ENCODE measurements at regions not wholly inside any gene's neighbourhood (a gene's known extent, or its start where the extent isn't known, plus 50 kb on each side); places are given as distances from the start of the nearest gene placed in this dataset.

GRCh38 chr9:95679874-95680273 lies 163.1 kb upstream of the PTCH1 start:
- Mint-ChIP-seq H3K27me3 (peaks cover 1% of the 10 kb centered on the region), H3K27ac (no peak overlapping the region), H3K4me1 (ENCODE audit: low read depth) (no peaks in the 10 kb centered on the region), H3K4me3 (no peak overlapping the region), H3K9me3 (peaks cover 26% of the 10 kb centered on the region), H3K36me3 (ENCODE audit: low read depth) (no peaks in the 10 kb centered on the region)
- intact Hi-C loops (cut with micrococcal nuclease), result no loop called here

- Mint-ChIP-seq H3K4me1 (ENCODE audit: low read depth) (no peaks in the 10 kb centered on the region), H3K27ac (no peak overlapping the region), H3K36me3 (ENCODE audit: low read depth) (no peaks in the 10 kb centered on the region), H3K27me3 (peaks cover 1% of the 10 kb centered on the region), H3K4me3 (no peak overlapping the region), H3K9me3 (peaks cover 26% of the 10 kb centered on the region)
- intact Hi-C loops (cut with micrococcal nuclease), result no loop called here
Observed at GRCh38 chr9:95678759-95679158, 162.0 kb upstream of the PTCH1 start.

DNA sequence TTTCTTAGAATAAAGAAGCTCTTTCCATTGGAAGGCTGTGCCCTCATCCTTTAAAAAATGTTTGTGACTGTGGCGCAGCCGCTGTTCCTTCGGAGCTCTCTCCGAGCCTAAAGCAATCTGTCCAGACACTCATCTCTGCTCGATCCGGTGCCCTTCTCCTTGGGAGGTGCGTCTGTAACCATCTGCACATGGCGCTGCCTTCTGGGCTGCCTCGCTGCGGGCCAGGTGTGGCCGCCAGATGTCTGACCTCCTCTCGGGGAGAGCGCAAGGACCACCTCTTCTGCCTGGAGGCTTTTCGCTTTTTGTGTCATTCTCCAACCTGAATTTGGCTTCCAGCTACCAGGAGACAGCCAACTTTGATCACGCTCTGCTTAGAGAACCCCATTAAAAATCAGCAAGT lies 153.4 kb upstream of the PTCH1 start:
- Mint-ChIP-seq H3K27me3 (peaks cover 7% of the 10 kb centered on the region), H3K4me1 (ENCODE audit: low read depth) (no peaks in the 10 kb centered on the region), H3K27ac (no peak overlapping the region), H3K9me3 (no peaks in the 10 kb centered on the region), H3K36me3 (ENCODE audit: low read depth) (no peaks in the 10 kb centered on the region), H3K4me3 (no peak overlapping the region)
- intact Hi-C loops (cut with micrococcal nuclease), result no loop called here

DNA sequence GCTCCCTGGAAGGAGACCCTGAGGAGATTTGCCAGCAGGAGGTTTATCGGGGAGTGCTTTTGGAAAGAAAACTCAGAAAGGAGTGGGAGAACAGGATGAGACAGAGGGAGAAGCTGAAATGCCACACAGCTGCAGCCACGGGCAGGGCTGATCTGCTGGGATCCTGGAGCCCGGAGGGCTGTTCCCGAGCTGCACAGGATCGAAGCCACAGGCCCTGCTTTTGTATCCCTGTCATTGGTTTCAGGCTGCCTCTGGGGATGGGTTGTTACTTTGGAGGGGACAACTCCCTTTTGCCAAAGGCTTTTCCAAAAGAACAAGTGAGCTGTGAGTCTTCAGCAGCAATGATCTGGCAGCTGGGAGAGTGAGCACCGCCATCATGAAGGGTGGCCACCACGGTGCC lies 152.5 kb upstream of the PTCH1 start:
- intact Hi-C loops (cut with micrococcal nuclease), result no loop called here

GRCh38 chr9:95667789-95668188 lies 151.0 kb upstream of the PTCH1 start:
- Mint-ChIP-seq H3K27me3 (peaks cover 7% of the 10 kb centered on the region), H3K9me3 (peaks cover 8% of the 10 kb centered on the region), H3K36me3 (ENCODE audit: low read depth) (no peaks in the 10 kb centered on the region), H3K27ac (no peak overlapping the region), H3K4me3 (no peak overlapping the region), H3K4me1 (ENCODE audit: low read depth) (no peaks in the 10 kb centered on the region)
- intact Hi-C loops (cut with micrococcal nuclease), result no loop called here

More for the DNA sequence above, 152.5 kb upstream of the PTCH1 start:
- Mint-ChIP-seq H3K27ac (no peak overlapping the region), H3K36me3 (ENCODE audit: low read depth) (no peaks in the 10 kb centered on the region), H3K27me3 (peaks cover 7% of the 10 kb centered on the region), H3K9me3 (peaks cover 8% of the 10 kb centered on the region), H3K4me3 (no peak overlapping the region), H3K4me1 (ENCODE audit: low read depth) (no peaks in the 10 kb centered on the region)

DNA sequence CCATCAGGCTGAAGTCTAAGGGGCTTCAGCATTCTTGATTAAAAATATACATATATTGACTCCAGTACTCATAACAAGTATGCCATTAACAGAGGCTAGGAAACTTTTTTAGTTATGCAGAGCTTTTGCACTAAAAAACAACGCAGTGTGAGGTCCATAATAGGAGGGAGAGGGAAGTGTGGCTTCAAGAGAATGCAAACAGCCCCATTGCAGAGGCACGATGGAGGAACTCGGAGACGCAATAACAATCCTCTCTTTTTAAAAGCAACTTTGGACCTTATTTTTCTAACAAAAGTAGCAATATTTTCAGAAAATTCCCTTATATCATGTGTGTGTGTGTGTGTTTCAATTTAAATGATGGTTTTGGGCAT lies 150.0 kb upstream of the PTCH1 start:
- no peak overlapping the region for H3K4me3 Mint-ChIP-seq

GRCh38 chr9:95666096-95666784 lies 149.5 kb upstream of the PTCH1 start:
- Mint-ChIP-seq H3K4me1 (ENCODE audit: low read depth) (no peaks in the 10 kb centered on the region), H3K27ac (no peak overlapping the region), H3K9me3 (peaks cover 8% of the 10 kb centered on the region), H3K4me3 (no peak overlapping the region), H3K27me3 (peaks cover 7% of the 10 kb centered on the region), H3K36me3 (ENCODE audit: low read depth) (no peaks in the 10 kb centered on the region)
- intact Hi-C loops (cut with micrococcal nuclease), result no loop called here

More for the DNA sequence above, 150.0 kb upstream of the PTCH1 start:
- intact Hi-C loops (cut with micrococcal nuclease), result no loop called here
- H3K4me1 Mint-ChIP-seq (ENCODE audit: low read depth), result no peaks in the 10 kb centered on the region
- peaks cover 8% of the 10 kb centered on the region for H3K9me3 Mint-ChIP-seq
- H3K27ac Mint-ChIP-seq, result no peak overlapping the region
- no peaks in the 10 kb centered on the region for H3K36me3 Mint-ChIP-seq (ENCODE audit: low read depth)
- peaks cover 7% of the 10 kb centered on the region for H3K27me3 Mint-ChIP-seq

GRCh38 chr9:95653246-95653645 lies 136.5 kb upstream of the PTCH1 start:
- Mint-ChIP-seq H3K27me3 (peaks cover 6% of the 10 kb centered on the region), H3K36me3 (ENCODE audit: low read depth) (no peaks in the 10 kb centered on the region), H3K4me1 (ENCODE audit: low read depth) (no peaks in the 10 kb centered on the region), H3K27ac (no peak overlapping the region), H3K4me3 (no peak overlapping the region), H3K9me3 (no peaks in the 10 kb centered on the region)
- intact Hi-C loops (cut with micrococcal nuclease), result no loop called here

DNA sequence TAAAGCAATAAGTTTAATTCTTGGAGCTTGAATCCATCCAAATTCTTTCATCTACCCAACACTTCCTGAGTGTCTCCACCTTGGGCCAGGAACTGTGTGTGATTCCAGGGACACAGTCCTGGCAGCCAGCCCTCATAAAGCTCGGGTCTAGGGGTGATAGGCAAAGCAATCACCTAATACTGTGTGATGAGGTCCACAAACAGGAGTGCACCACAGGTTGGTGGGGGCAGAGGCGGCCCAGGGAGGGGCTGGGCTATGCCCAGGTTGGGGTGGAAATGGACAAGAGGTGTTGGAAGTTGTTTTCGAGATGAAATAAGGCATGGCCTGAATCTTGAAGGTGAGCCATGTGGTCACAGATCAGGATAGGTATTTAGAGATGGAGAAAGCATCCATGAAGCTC lies 133.9 kb upstream of the PTCH1 start:
- Mint-ChIP-seq H3K36me3 (ENCODE audit: low read depth) (no peaks in the 10 kb centered on the region), H3K27me3 (peaks cover 4% of the 10 kb centered on the region), H3K4me1 (ENCODE audit: low read depth) (no peaks in the 10 kb centered on the region), H3K27ac (no peak overlapping the region), H3K9me3 (no peaks in the 10 kb centered on the region), H3K4me3 (no peak overlapping the region)
- intact Hi-C loops (cut with micrococcal nuclease), result no loop called here

- no peaks in the 10 kb centered on the region for H3K9me3 Mint-ChIP-seq
- intact Hi-C loops (cut with micrococcal nuclease), result no loop called here
- H3K27ac Mint-ChIP-seq, result no peak overlapping the region
- no peaks in the 10 kb centered on the region for H3K36me3 Mint-ChIP-seq (ENCODE audit: low read depth)
- no peaks in the 10 kb centered on the region for H3K4me1 Mint-ChIP-seq (ENCODE audit: low read depth)
- peaks cover 4% of the 10 kb centered on the region for H3K27me3 Mint-ChIP-seq
- H3K4me3 Mint-ChIP-seq, result no peak overlapping the region
Observed at GRCh38 chr9:95649801-95650213, 133.0 kb upstream of the PTCH1 start.

GRCh38 chr9:95648225-95648624 lies 131.5 kb upstream of the PTCH1 start:
- H3K27ac Mint-ChIP-seq, result no peak overlapping the region
- no peaks in the 10 kb centered on the region for H3K4me1 Mint-ChIP-seq (ENCODE audit: low read depth)
- peaks cover 5% of the 10 kb centered on the region for H3K27me3 Mint-ChIP-seq
- H3K36me3 Mint-ChIP-seq (ENCODE audit: low read depth), result no peaks in the 10 kb centered on the region
- H3K4me3 Mint-ChIP-seq, result no peak overlapping the region
- intact Hi-C loops (cut with micrococcal nuclease), result no loop called here
- H3K9me3 Mint-ChIP-seq, result no peaks in the 10 kb centered on the region

- H3K27ac Mint-ChIP-seq, result no peak overlapping the region
Observed at GRCh38 chr9:95645992-95646391, 129.2 kb upstream of the PTCH1 start.

GRCh38 chr9:95645579-95645978 lies 128.8 kb upstream of the PTCH1 start:
- intact Hi-C loops (cut with micrococcal nuclease), result no loop called here
- no peak overlapping the region for H3K27ac Mint-ChIP-seq
- H3K9me3 Mint-ChIP-seq, result no peaks in the 10 kb centered on the region
- H3K27me3 Mint-ChIP-seq, result peaks cover 1% of the 10 kb centered on the region
- H3K4me3 Mint-ChIP-seq, result no peak overlapping the region
- no peaks in the 10 kb centered on the region for H3K4me1 Mint-ChIP-seq (ENCODE audit: low read depth)
- H3K36me3 Mint-ChIP-seq (ENCODE audit: low read depth), result no peaks in the 10 kb centered on the region

More at GRCh38 chr9:95645992-95646391, 129.2 kb upstream of the PTCH1 start:
- Mint-ChIP-seq H3K9me3 (no peaks in the 10 kb centered on the region), H3K36me3 (ENCODE audit: low read depth) (no peaks in the 10 kb centered on the region), H3K4me3 (no peak overlapping the region), H3K4me1 (ENCODE audit: low read depth) (no peaks in the 10 kb centered on the region), H3K27me3 (peaks cover 3% of the 10 kb centered on the region)
- intact Hi-C loops (cut with micrococcal nuclease), result no loop called here

GRCh38 chr9:95644377-95644776 lies 127.6 kb upstream of the PTCH1 start:
- Mint-ChIP-seq H3K36me3 (ENCODE audit: low read depth) (no peaks in the 10 kb centered on the region), H3K4me1 (ENCODE audit: low read depth) (no peaks in the 10 kb centered on the region), H3K9me3 (no peaks in the 10 kb centered on the region), H3K27ac (no peak overlapping the region), H3K27me3 (peaks cover 1% of the 10 kb centered on the region), H3K4me3 (no peak overlapping the region)
- intact Hi-C loops (cut with micrococcal nuclease), result no loop called here

- H3K27ac Mint-ChIP-seq, result no peak overlapping the region
- peaks cover 1% of the 10 kb centered on the region for H3K27me3 Mint-ChIP-seq
- H3K36me3 Mint-ChIP-seq (ENCODE audit: low read depth), result no peaks in the 10 kb centered on the region
- H3K4me3 Mint-ChIP-seq, result no peak overlapping the region
- intact Hi-C loops (cut with micrococcal nuclease), result no loop called here
- no peaks in the 10 kb centered on the region for H3K4me1 Mint-ChIP-seq (ENCODE audit: low read depth)
- no peaks in the 10 kb centered on the region for H3K9me3 Mint-ChIP-seq
Observed at GRCh38 chr9:95643619-95644018, 126.8 kb upstream of the PTCH1 start.

Measured in dendritic cell treated with granulocyte-macrophage colony-stimulating factor and Interleukin-4, amounts not matched to agents 40 ng/mL and 50 ng/mL, for 4 days (primary cell).